ENCODE measurements at regions not wholly inside any gene's neighbourhood (a gene's known extent, or its start where the extent isn't known, plus 50 kb on each side); places are given as distances from the start of the nearest gene placed in this dataset.
A peak's percentile ranks its signal among the peaks of the same experiment; 100 is the strongest.

GRCh38 chr5:123881759-123882244 is 369.8 kb downstream of the CSNK1G3 start:
- no peaks in the 10 kb centered on the region for H3K79me1 ChIP-seq (ENCODE audit: insufficient read depth, low read depth, low read length, poor library complexity, severe bottlenecking)
- no peaks in the 10 kb centered on the region for H3K27me3 ChIP-seq (ENCODE audit: insufficient read depth, low read length)
- H3K79me2 ChIP-seq (ENCODE audit: insufficient read depth, low read length) = no peaks in the 10 kb centered on the region
- no peak overlapping the region for H3K9ac ChIP-seq (ENCODE audit: extremely low read depth, insufficient read length, low read length)
- no peak overlapping the region for H2BK15ac ChIP-seq (ENCODE audit: low read depth, low read length)
- WGBS (ENCODE audit: extremely low coverage, insufficient read length, low lambda C conversion rate) = no CpG with 5 or more reads among the region's 6 CpGs
- H2BK12ac ChIP-seq (ENCODE audit: insufficient read length, low read depth, low read length) = no peak overlapping the region
- no peak overlapping the region for H2AK5ac ChIP-seq (ENCODE audit: insufficient read length, low read length)
- H2BK120ac ChIP-seq (ENCODE audit: low read depth, low read length, poor library complexity, severe bottlenecking) = no peak overlapping the region
- no peaks in the 10 kb centered on the region for H3K23me2 ChIP-seq (ENCODE audit: insufficient read length, low read depth, low read length, poor library complexity, severe bottlenecking)
- no peak overlapping the region for H3T11ph ChIP-seq (ENCODE audit: low read length)
- H3K9me3 ChIP-seq (ENCODE audit: control insufficient read depth, low read depth, low read length) = no peaks in the 10 kb centered on the region
- peaks cover 4% of the 10 kb centered on the region; the same call in 1 of the 2 replicates for H3K4me1 ChIP-seq (ENCODE audit: insufficient read depth, low read length)
- Mint-ChIP-seq H3K27me3 (ENCODE audit: low read depth) (no peaks in the 10 kb centered on the region), H3K9me3 (no peaks in the 10 kb centered on the region), H3K4me1 (peaks cover 28 to 31% of the 10 kb centered on the region in 2 experiments), H3K36me3 (ENCODE audit: insufficient read depth in 1 of 3, low read depth in 3 of 3) (peaks cover 0 to 4% (median 4%) of the 10 kb centered on the region in 3 experiments; a peak in 2 of 7 replicates), H3K27ac (peak overlapping the region in 2 of 3 experiments; percentile 46 to 62; a peak in 2 of 7 replicates), H3K4me3 (no peak overlapping the region)
- TF ChIP-seq, protein P1, sequence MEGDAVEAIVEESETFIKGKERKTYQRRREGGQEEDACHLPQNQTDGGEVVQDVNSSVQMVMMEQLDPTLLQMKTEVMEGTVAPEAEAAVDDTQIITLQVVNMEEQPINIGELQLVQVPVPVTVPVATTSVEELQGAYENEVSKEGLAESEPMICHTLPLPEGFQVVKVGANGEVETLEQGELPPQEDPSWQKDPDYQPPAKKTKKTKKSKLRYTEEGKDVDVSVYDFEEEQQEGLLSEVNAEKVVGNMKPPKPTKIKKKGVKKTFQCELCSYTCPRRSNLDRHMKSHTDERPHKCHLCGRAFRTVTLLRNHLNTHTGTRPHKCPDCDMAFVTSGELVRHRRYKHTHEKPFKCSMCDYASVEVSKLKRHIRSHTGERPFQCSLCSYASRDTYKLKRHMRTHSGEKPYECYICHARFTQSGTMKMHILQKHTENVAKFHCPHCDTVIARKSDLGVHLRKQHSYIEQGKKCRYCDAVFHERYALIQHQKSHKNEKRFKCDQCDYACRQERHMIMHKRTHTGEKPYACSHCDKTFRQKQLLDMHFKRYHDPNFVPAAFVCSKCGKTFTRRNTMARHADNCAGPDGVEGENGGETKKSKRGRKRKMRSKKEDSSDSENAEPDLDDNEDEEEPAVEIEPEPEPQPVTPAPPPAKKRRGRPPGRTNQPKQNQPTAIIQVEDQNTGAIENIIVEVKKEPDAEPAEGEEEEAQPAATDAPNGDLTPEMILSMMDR (conservative IDR thresholded peaks at IDR 0.05) = no peak
- H2BK5ac ChIP-seq (ENCODE audit: insufficient read length, low read length) = no peak overlapping the region
- no peaks in the 10 kb centered on the region for H4K20me1 ChIP-seq (ENCODE audit: control insufficient read depth, insufficient read depth, insufficient read length)
- no peak overlapping the region for H4K8ac ChIP-seq (replicated peaks; ENCODE audit: insufficient read length, low read depth, low read length)
- H3K4ac ChIP-seq (ENCODE audit: low read depth, low read length) = no peak overlapping the region
- no peak overlapping the region for H3K4me2 ChIP-seq (ENCODE audit: insufficient read depth, insufficient read length, low read length)
- H3K56ac ChIP-seq (ENCODE audit: insufficient read length, low read depth, low read length) = no peak overlapping the region
- no peak overlapping the region for H2BK20ac ChIP-seq (ENCODE audit: low read depth, low read length, poor library complexity, severe bottlenecking)
- no peak overlapping the region for H3K27ac ChIP-seq (ENCODE audit: insufficient read length, low read depth, low read length)
- no peak overlapping the region for H3K23ac ChIP-seq (ENCODE audit: insufficient read length, low read depth, low read length)
- H3K14ac ChIP-seq (ENCODE audit: insufficient read depth, low read length) = no peak overlapping the region
- no peak overlapping the region for H4K91ac ChIP-seq (ENCODE audit: insufficient read length, low read depth, low read length)
- no peak for DNase-seq
- H3K18ac ChIP-seq (ENCODE audit: insufficient read length, low read depth, low read length) = no peak overlapping the region
- no peak overlapping the region for H2AFZ ChIP-seq (ENCODE audit: low read length)
- no peak overlapping the region for H4K5ac ChIP-seq (ENCODE audit: insufficient read length, low read depth, low read length)
